Osteoblast (primary cell): ENCODE measurements at regions not wholly inside any gene's neighbourhood (a gene's known extent, or its start where the extent isn't known, plus 50 kb on each side); places are given as distances from the start of the nearest gene placed in this dataset.

Experiments
- DNase-seq: peaks from one replicate; pipeline ENCODE4 v3.0.0; 2011; ENCODE audit warnings: low spot score, mixed read lengths; ENCODE audit not compliant: insufficient read length; ENCODE audit errors: missing footprints
- H2AFZ ChIP-seq: 2 replicates; pipeline ENCODE4 v1.6.0; 2011; ENCODE audit warnings: mild to moderate bottlenecking, low read length
- H3K27ac ChIP-seq: 2 replicates; pipeline ENCODE4 v1.5.1; 2011; ENCODE audit warnings: mild to moderate bottlenecking, low read depth, low read length, moderate library complexity
- H3K27me3 ChIP-seq: 2 replicates; pipeline ENCODE4 v1.6.0; 2012; ENCODE audit warnings: mild to moderate bottlenecking, control low read depth, inconsistent platforms, low read length, moderate library complexity; ENCODE audit not compliant: insufficient read depth
- H3K36me3 ChIP-seq: 2 replicates; pipeline ENCODE4 v1.5.1; 2011; ENCODE audit warnings: mild to moderate bottlenecking, low read length, control low read depth, moderate library complexity; ENCODE audit not compliant: insufficient read depth
- H3K4me1 ChIP-seq: 2 replicates; pipeline ENCODE4 v1.5.1; 2011; ENCODE audit warnings: mild to moderate bottlenecking, low read length, control low read depth, moderate library complexity; ENCODE audit not compliant: insufficient read depth
- H3K4me2 ChIP-seq: 2 replicates; pipeline ENCODE4 v1.6.0; 2011; ENCODE audit warnings: mild to moderate bottlenecking, low read length; ENCODE audit not compliant: insufficient read depth
- H3K4me3 ChIP-seq: fragments of 200-600 bp; sonication (generic); 3 replicates; pipeline ENCODE4 v1.5.1; 2012; ENCODE audit warnings: mild to moderate bottlenecking, low read length, inconsistent platforms; ENCODE audit not compliant: insufficient read depth
- H3K79me2 ChIP-seq: 2 replicates; pipeline ENCODE4 v1.6.0; 2012; ENCODE audit warnings: mild to moderate bottlenecking, low read length, control low read depth, inconsistent platforms; ENCODE audit not compliant: insufficient read depth
- H3K9me3 ChIP-seq: 2 replicates; pipeline ENCODE4 v1.5.1; 2011; ENCODE audit warnings: low read depth, low read length, control low read depth
- H4K20me1 ChIP-seq: 2 replicates; pipeline ENCODE4 v1.6.0; 2012; ENCODE audit warnings: mild to moderate bottlenecking, low read length, control low read depth; ENCODE audit not compliant: insufficient read depth
- TF ChIP-seq, protein P1 (sequence below): IDR thresholded peaks from 2 replicates; pipeline ENCODE4 v1.5.1; 2011; ENCODE audit warnings: mild to moderate bottlenecking, low read depth, low read length, moderate library complexity; ENCODE audit errors: extremely low read depth

GRCh38 chr2:228866044-228866443 lies 405.0 kb downstream of the PID1 start:
- DNase-seq, result no peak
- no peaks in the 10 kb centered on the region for H3K79me2 ChIP-seq
- H3K4me3 ChIP-seq, result no peak overlapping the region
- no peaks in the 10 kb centered on the region for H3K4me1 ChIP-seq
- no peaks in the 10 kb centered on the region for H4K20me1 ChIP-seq
- no peaks in the 10 kb centered on the region for H3K36me3 ChIP-seq
- H3K27me3 ChIP-seq, result no peaks in the 10 kb centered on the region
- H3K4me2 ChIP-seq, result no peak overlapping the region
- TF ChIP-seq, protein P1, sequence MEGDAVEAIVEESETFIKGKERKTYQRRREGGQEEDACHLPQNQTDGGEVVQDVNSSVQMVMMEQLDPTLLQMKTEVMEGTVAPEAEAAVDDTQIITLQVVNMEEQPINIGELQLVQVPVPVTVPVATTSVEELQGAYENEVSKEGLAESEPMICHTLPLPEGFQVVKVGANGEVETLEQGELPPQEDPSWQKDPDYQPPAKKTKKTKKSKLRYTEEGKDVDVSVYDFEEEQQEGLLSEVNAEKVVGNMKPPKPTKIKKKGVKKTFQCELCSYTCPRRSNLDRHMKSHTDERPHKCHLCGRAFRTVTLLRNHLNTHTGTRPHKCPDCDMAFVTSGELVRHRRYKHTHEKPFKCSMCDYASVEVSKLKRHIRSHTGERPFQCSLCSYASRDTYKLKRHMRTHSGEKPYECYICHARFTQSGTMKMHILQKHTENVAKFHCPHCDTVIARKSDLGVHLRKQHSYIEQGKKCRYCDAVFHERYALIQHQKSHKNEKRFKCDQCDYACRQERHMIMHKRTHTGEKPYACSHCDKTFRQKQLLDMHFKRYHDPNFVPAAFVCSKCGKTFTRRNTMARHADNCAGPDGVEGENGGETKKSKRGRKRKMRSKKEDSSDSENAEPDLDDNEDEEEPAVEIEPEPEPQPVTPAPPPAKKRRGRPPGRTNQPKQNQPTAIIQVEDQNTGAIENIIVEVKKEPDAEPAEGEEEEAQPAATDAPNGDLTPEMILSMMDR, result no peak
- H3K9me3 ChIP-seq, result no peaks in the 10 kb centered on the region
- no peak overlapping the region for H2AFZ ChIP-seq
- H3K27ac ChIP-seq, result no peak overlapping the region

- no peaks in the 10 kb centered on the region for H3K4me1 ChIP-seq
- no peaks in the 10 kb centered on the region for H4K20me1 ChIP-seq
- H3K36me3 ChIP-seq, result no peaks in the 10 kb centered on the region
- DNase-seq, result no peak
- no peak overlapping the region for H3K27ac ChIP-seq
- H3K4me2 ChIP-seq, result no peak overlapping the region
- H3K79me2 ChIP-seq, result no peaks in the 10 kb centered on the region
- H2AFZ ChIP-seq, result no peak overlapping the region
- TF ChIP-seq, protein P1, result no peak
- H3K4me3 ChIP-seq, result no peak overlapping the region
- no peaks in the 10 kb centered on the region for H3K9me3 ChIP-seq
- no peaks in the 10 kb centered on the region for H3K27me3 ChIP-seq
Observed at GRCh38 chr2:228864131-228864530, 407.0 kb downstream of the PID1 start.

DNA sequence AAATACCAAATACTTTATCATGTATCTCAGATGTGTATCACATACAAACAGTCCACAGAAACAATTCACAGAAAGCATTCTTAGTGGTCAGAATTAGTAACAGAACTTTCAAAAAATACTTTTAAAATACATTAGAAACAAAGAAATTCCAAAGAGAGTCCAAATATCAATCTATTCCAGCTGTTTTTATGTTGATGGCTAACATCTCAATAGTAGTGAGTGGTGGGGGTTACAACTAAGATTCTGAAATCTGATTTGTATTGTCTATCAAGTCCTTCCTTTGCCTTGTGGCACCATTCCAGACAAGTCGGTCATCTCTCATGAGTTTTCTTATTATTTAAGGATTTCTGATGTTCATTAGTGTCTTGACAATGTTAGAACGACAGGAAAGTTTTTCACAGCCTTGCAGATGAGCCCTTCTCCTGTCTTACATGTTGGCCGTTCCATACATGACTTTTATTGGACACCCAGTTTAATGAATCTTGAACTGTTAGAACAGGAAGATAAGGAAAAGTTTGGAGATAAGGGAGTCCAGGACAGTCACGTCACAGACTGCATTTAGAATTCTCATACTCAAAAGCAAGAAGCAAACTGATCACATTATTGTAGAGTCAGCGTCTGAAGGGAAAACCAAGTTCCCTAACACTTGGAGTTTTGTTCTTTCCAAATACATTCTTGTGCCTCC lies 410.3 kb downstream of the PID1 start:
- Histone ChIP-seq H2AFZ (no peak overlapping the region), H4K20me1 (no peaks in the 10 kb centered on the region), H3K4me2 (no peak overlapping the region), H3K4me3 (no peak overlapping the region), H3K36me3 (no peaks in the 10 kb centered on the region), H3K4me1 (no peaks in the 10 kb centered on the region), H3K79me2 (no peaks in the 10 kb centered on the region), H3K27ac (no peak overlapping the region), H3K9me3 (no peaks in the 10 kb centered on the region), H3K27me3 (no peaks in the 10 kb centered on the region)
- TF ChIP-seq, protein P1, result no peak
- DNase-seq, result no peak

- Histone ChIP-seq H3K79me2 (no peaks in the 10 kb centered on the region), H3K4me1 (no peaks in the 10 kb centered on the region), H4K20me1 (no peaks in the 10 kb centered on the region), H3K9me3 (no peaks in the 10 kb centered on the region), H3K36me3 (no peaks in the 10 kb centered on the region), H3K27ac (no peak overlapping the region), H2AFZ (no peak overlapping the region), H3K4me3 (no peak overlapping the region), H3K27me3 (no peaks in the 10 kb centered on the region), H3K4me2 (no peak overlapping the region)
- TF ChIP-seq, protein P1, result no peak
- no peak for DNase-seq
Observed at GRCh38 chr2:228853151-228853550, 417.9 kb downstream of the PID1 start.
